ENCODE measurements at regions not wholly inside any gene's neighbourhood (a gene's known extent, or its start where the extent isn't known, plus 50 kb on each side); places are given as distances from the start of the nearest gene placed in this dataset.
A peak's percentile ranks its signal among the peaks of the same experiment; 100 is the strongest.

DNA sequence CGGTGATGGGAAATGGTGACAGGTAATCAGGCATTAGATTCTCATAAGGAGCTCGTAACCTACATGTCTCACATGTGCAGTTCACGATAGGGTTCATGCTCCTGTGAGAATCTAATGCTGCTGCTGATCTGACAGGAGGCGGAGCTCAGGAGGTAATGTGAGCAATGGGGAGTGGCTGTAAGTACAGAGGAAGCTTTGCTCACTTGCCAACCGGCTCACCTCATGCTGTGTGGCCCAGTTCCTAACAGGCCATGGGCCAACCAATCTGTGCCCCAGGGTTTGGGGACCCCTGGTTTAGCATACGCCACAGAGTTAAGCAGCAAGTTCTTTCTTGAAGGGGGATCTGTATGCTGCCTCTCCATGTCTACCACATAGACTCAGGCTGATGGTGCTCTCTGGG lies 133.1 kb downstream of the IQUB start:
- intact Hi-C loops (cut with DNase I) = no loop called here
- no peak for DNase-seq (ENCODE audit: low spot score)

DNA sequence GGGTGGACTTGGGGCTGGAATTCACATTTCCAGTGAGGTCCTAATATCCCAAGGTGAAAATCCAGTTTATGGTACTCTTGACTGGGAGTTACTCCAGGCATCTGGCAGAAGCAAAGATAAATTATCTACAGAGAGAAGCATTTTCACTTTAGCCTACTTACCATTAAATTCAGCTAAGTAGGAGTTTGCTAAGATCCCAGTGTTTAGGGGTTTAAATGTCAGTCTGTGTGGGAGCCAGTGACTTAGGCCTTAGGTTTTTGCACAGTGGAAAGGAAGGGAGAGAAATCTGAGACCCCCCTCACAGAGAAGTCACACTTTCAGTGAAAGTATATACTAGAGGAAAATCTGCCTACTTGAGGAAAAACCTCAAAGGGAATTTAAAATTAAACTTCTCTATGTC lies 134.2 kb downstream of the IQUB start:
- intact Hi-C loops (cut with DNase I) = no loop called here
- no peak for DNase-seq (ENCODE audit: low spot score)

DNA sequence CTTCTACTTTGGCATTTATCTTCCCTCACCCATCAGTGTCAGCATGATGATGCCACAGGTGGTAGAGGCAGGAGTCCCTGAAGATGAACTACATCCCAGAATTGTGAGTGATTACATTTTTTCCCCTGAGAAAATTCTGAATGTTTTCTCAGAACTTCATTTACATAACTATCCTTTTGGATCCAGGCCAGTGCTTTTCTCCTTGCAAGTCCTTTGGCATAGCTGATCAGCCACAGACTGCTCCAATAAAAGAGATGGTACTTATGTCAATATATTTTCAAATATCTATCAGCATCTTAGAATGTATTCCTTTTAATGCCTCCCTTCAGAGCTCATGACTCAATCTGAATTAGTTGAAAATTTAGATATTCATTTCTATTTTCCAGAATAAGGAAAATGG lies 135.5 kb downstream of the IQUB start:
- DNase-seq (ENCODE audit: low spot score) = no peak
- intact Hi-C loops (cut with DNase I) = no loop called here

DNA sequence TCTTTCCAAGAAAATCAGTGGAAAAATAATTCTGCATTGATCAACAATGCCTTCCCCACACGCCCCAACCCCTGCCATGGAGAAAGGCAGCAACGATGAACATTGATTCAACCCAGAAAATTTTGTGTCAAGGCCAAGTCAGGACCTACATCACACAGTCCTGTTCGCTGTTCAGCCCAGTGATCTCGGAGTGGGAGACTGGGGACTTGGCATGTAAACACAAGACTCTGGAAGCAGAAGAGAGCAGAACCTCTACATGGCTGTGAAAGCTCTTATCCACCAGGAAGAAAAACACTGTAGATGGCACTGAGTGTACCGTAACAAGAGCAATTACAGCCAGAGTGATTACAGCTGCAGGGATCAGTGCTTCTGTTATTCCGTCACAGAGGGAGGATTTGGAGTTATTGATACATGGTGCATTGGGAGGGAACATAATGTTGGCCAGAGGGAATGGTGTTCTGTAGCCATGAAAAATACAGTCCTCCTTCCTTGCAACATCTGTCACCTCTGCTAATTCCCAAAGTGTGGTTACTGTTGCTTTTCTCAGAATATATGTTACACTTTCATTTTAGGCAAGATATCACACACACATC lies 136.6 kb downstream of the IQUB start:
- intact Hi-C loops (cut with DNase I) = no loop called here
- no peak for DNase-seq (ENCODE audit: low spot score)

- intact Hi-C loops (cut with DNase I) = no loop called here
- no peak for DNase-seq (ENCODE audit: low spot score)
These were observed 140.8 kb downstream of the IQUB start for GRCh38 chr7:123393623-123394022.

GRCh38 chr7:123372368-123372767 lies 162.0 kb downstream of the IQUB start:
- intact Hi-C loops (cut with DNase I) = no loop called here
- DNase-seq (ENCODE audit: low spot score) = no peak

- intact Hi-C loops (cut with DNase I) = no loop called here
- no peak for DNase-seq (ENCODE audit: low spot score)
These were observed 166.8 kb downstream of the IQUB start for GRCh38 chr7:123367484-123368122.

DNA sequence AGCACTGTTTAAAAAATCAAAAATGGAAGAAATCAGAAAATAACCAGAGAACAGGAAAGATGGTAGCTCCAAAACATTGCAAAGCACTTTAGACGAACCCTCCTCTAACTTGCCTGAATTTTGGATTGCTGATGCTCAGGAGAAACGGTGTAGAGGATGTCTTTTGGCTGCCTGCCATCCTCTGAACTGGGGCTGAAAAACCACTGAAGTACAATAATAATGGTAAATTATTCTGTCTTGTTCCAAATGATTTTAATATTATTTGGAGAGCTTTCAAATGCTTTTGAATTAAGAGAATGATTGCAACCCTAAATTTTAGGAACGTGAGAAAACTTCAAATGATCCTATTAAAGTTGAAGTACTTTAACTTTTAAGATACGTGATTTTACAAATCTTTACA lies 167.3 kb upstream of the SLC13A1 start:
- no peak for DNase-seq (ENCODE audit: low spot score)
- intact Hi-C loops (cut with DNase I) = no loop called here

DNA sequence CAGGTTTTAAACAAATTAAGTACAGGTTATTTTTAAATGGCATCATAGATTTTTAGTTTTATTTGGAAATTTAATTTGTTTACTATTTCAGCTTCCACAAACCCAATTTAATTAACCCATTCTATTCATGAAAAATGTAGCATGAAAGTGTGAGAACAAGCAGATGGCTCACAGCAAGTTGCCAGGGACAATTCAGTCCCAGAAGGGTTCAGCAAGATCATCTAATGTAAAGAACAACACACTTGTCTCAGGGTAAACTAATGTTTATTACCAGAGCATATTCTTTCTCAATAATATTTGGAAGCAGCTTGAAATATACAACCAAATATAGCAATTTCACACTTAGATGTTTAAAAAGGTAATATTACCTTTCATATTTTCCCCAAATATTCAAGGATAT lies 166.9 kb upstream of the SLC13A1 start:
- intact Hi-C loops (cut with DNase I) = no loop called here
- no peak for DNase-seq (ENCODE audit: low spot score)

DNA sequence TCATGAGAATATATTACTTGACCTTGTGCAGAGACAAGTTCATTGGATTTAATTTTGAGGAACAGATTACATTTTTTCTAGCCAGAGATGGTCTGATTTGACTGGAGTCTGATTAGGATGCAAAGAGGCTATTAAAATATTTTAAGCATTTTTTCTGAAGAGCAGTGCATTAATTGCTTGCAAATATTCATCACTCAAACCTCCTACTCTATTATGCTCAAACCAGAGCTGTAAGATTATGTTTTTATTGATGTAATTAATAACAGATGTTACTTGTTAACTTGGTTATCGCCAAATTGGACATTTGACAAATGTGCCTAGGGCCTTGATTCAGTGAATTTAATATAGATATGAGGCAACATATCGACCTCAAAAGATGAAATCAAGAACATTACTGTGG lies 160.9 kb upstream of the SLC13A1 start:
- DNase-seq (ENCODE audit: low spot score) = no peak
- intact Hi-C loops (cut with DNase I) = no loop called here

- intact Hi-C loops (cut with DNase I) = no loop called here
- DNase-seq (ENCODE audit: low spot score) = no peak
These were observed 155.9 kb upstream of the SLC13A1 start for GRCh38 chr7:123355576-123356190.

GRCh38 chr7:123352973-123353372 lies 153.2 kb upstream of the SLC13A1 start:
- intact Hi-C loops (cut with DNase I) = no loop called here
- DNase-seq (ENCODE audit: low spot score) = no peak

GRCh38 chr7:123351516-123352505 lies 152.0 kb upstream of the SLC13A1 start:
- intact Hi-C loops (cut with DNase I) = no loop called here
- no peak for DNase-seq (ENCODE audit: low spot score)

GRCh38 chr7:123351027-123351426 lies 151.3 kb upstream of the SLC13A1 start:
- no peak for DNase-seq (ENCODE audit: low spot score)
- intact Hi-C loops (cut with DNase I) = no loop called here

GRCh38 chr7:123348690-123349089 lies 148.9 kb upstream of the SLC13A1 start:
- intact Hi-C loops (cut with DNase I) = no loop called here
- DNase-seq (ENCODE audit: low spot score) = no peak

- no peak for DNase-seq (ENCODE audit: low spot score)
- intact Hi-C loops (cut with DNase I) = no loop called here
These were observed 147.0 kb upstream of the SLC13A1 start for GRCh38 chr7:123346766-123347165.

DNA sequence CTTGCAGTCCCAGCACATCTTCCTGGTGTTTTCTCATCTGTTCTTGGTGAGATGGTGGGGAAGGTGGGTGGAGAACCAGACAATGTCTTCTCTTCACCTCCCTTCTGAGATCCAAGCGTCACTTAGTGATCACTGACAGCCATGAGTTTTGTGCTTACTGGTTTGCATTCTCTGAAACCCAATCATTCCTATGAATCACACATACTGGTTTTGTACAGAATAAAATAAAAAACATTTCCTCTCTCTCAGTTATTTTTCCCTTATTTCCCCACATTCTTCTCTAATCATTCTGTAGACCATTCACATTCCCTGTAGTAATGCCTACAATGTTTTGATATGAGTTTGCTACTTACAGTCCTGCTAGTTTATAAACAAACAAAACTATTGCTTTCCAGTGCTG lies 143.8 kb upstream of the SLC13A1 start:
- DNase-seq (ENCODE audit: low spot score) = no peak
- intact Hi-C loops (cut with DNase I) = no loop called here

- DNase-seq (ENCODE audit: low spot score) = no peak
- intact Hi-C loops (cut with DNase I) = no loop called here
These were observed 141.3 kb upstream of the SLC13A1 start for GRCh38 chr7:123341102-123341501.

DNA sequence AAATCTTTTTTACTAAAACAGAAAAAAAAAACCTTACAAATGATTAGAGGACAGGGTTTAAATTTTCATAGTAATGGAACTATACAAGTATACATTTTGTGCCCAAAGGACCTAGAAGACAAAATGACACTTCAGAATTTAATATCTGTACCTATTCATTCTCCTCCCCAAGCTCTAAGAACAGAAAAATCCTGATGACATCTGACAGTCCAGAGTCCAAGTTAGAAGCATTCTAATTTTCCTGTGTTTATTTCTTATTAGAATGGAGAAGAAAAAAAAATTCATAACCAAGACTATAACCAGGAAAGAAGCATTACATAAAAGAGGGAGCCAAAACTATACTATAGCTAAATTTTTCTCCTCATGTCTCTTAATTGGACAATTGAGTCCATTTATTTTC lies 138.9 kb upstream of the SLC13A1 start:
- intact Hi-C loops (cut with DNase I) = no loop called here

DNA sequence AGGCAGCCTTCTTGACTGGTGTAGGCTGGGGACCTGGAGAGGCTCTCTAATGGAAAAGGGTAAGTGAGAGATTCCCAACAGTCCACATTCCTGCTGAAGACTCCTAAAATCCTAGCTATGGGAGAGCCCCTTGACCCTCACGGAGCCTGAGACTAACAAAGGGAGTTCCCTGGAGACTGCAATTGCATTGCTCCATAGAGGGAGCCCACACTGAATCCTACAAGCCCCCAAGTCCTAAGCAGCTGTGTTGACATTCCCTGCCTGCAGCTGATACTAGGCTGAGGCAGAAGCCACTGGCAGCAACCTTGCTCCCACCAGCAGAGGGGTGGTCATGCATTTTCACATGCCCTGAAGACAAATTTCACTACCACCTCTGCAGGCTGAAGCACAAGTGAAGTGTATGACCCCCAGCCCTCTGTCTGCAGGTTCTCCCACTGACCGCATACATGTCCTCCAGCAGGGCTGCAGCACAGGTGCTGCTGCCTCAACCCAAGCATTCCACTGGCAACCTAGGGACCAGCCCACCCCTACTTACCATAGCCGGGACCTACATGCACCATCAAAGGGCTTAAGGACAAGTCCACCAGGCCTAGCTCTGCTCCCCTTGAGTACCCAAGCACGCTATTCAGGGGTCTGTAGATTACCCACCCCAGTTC lies 130.3 kb upstream of the SLC13A1 start:
- DNase-seq (ENCODE audit: low spot score) = peak; percentile 54
- intact Hi-C loops (cut with DNase I) = no loop called here

More for the DNA sequence above, 138.9 kb upstream of the SLC13A1 start:
- no peak for DNase-seq (ENCODE audit: low spot score)
